ENCODE measurements at regions not wholly inside any gene's neighbourhood (a gene's known extent, or its start where the extent isn't known, plus 50 kb on each side); places are given as distances from the start of the nearest gene placed in this dataset.

GRCh38 chr10:10702211-10702610, 315.5 kb upstream of the CELF2 start:
- no peak for TF ChIP-seq SMC3 (IDR thresholded peaks at IDR 0.05; ENCODE audit: borderline replicate concordance, low read length)
- TF ChIP-seq TAF1 (IDR thresholded peaks at IDR 0.05; ENCODE audit: borderline replicate concordance, low read depth, low read length): no peak
- TF ChIP-seq E2F4 (IDR thresholded peaks at IDR 0.05; ENCODE audit: low read depth, low read length): no peak
- TF ChIP-seq, protein P1, sequence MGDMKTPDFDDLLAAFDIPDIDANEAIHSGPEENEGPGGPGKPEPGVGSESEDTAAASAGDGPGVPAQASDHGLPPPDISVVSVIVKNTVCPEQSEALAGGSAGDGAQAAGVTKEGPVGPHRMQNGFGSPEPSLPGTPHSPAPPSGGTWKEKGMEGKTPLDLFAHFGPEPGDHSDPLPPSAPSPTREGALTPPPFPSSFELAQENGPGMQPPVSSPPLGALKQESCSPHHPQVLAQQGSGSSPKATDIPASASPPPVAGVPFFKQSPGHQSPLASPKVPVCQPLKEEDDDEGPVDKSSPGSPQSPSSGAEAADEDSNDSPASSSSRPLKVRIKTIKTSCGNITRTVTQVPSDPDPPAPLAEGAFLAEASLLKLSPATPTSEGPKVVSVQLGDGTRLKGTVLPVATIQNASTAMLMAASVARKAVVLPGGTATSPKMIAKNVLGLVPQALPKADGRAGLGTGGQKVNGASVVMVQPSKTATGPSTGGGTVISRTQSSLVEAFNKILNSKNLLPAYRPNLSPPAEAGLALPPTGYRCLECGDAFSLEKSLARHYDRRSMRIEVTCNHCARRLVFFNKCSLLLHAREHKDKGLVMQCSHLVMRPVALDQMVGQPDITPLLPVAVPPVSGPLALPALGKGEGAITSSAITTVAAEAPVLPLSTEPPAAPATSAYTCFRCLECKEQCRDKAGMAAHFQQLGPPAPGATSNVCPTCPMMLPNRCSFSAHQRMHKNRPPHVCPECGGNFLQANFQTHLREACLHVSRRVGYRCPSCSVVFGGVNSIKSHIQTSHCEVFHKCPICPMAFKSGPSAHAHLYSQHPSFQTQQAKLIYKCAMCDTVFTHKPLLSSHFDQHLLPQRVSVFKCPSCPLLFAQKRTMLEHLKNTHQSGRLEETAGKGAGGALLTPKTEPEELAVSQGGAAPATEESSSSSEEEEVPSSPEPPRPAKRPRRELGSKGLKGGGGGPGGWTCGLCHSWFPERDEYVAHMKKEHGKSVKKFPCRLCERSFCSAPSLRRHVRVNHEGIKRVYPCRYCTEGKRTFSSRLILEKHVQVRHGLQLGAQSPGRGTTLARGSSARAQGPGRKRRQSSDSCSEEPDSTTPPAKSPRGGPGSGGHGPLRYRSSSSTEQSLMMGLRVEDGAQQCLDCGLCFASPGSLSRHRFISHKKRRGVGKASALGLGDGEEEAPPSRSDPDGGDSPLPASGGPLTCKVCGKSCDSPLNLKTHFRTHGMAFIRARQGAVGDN (IDR thresholded peaks at IDR 0.05): no peak
- no peak for TF ChIP-seq PKNOX1 (IDR thresholded peaks at IDR 0.05)
- TF ChIP-seq, protein P2, sequence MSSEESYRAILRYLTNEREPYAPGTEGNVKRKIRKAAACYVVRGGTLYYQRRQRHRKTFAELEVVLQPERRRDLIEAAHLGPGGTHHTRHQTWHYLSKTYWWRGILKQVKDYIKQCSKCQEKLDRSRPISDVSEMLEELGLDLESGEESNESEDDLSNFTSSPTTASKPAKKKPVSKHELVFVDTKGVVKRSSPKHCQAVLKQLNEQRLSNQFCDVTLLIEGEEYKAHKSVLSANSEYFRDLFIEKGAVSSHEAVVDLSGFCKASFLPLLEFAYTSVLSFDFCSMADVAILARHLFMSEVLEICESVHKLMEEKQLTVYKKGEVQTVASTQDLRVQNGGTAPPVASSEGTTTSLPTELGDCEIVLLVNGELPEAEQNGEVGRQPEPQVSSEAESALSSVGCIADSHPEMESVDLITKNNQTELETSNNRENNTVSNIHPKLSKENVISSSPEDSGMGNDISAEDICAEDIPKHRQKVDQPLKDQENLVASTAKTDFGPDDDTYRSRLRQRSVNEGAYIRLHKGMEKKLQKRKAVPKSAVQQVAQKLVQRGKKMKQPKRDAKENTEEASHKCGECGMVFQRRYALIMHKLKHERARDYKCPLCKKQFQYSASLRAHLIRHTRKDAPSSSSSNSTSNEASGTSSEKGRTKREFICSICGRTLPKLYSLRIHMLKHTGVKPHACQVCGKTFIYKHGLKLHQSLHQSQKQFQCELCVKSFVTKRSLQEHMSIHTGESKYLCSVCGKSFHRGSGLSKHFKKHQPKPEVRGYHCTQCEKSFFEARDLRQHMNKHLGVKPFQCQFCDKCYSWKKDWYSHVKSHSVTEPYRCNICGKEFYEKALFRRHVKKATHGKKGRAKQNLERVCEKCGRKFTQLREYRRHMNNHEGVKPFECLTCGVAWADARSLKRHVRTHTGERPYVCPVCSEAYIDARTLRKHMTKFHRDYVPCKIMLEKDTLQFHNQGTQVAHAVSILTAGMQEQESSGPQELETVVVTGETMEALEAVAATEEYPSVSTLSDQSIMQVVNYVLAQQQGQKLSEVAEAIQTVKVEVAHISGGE (CRISPR knock-in tag; IDR thresholded peaks at IDR 0.05): no peak
- no peak for TF ChIP-seq RB1 (IDR thresholded peaks at IDR 0.05; ENCODE audit: borderline replicate concordance)
- TF ChIP-seq, protein P3, sequence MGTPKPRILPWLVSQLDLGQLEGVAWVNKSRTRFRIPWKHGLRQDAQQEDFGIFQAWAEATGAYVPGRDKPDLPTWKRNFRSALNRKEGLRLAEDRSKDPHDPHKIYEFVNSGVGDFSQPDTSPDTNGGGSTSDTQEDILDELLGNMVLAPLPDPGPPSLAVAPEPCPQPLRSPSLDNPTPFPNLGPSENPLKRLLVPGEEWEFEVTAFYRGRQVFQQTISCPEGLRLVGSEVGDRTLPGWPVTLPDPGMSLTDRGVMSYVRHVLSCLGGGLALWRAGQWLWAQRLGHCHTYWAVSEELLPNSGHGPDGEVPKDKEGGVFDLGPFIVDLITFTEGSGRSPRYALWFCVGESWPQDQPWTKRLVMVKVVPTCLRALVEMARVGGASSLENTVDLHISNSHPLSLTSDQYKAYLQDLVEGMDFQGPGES (IDR thresholded peaks at IDR 0.05): no peak
- no peak for TF ChIP-seq RAD21 (IDR thresholded peaks at IDR 0.05; ENCODE audit: insufficient read depth, low read depth, low read length)
- Histone ChIP-seq H3K27me3 (replicated peaks in 1 of 2; ENCODE audit: control insufficient read depth in 2 of 2, insufficient read depth in 2 of 2, low read length in 1 of 2) (no peaks in the 10 kb centered on the region), H4K20me1 (ENCODE audit: control insufficient read depth, insufficient read depth) (no peaks in the 10 kb centered on the region), H3K9ac (ENCODE audit: control insufficient read depth, insufficient read depth, low read length) (no peak overlapping the region), H3K4me2 (ENCODE audit: control insufficient read depth, insufficient read depth) (no peak overlapping the region), H3K4me1 (ENCODE audit: control insufficient read depth, insufficient read depth, low read length) (no peaks in the 10 kb centered on the region), H3K36me3 (ENCODE audit: control insufficient read depth in 2 of 2, insufficient read depth in 2 of 2, low read length in 1 of 2) (no peaks in the 10 kb centered on the region), H3K4me3 (no peak overlapping the region), H2AFZ (ENCODE audit: control insufficient read depth, low read depth, low read length) (no peak overlapping the region), H3K9me3 (replicated peaks; ENCODE audit: control insufficient read depth, insufficient read depth, low read length) (no peaks in the 10 kb centered on the region), H3K27ac (ENCODE audit: control insufficient read depth, insufficient read depth) (no peak overlapping the region), H3K79me2 (ENCODE audit: control insufficient read depth, insufficient read depth, low read length) (no peaks in the 10 kb centered on the region)
- ChIA-PET CTCF (no interaction called here), POLR2A (no interaction called here), SMC1A (ENCODE audit: uncharacterized antibody, unreplicated experiment) (no interaction called here), RAD21 (ENCODE audit: unreplicated experiment) (no interaction called here)
- BruUV-seq (replicated peaks): no TSS peak
- intact Hi-C loops (cut with micrococcal nuclease; ENCODE audit: unreplicated experiment) (no loop called here), in situ Hi-C loops (cut with MboI) (no loop called here)
- DNase-seq (ENCODE audit: low read depth, low spot score) (no peak), FAIRE-seq (no peak), ATAC-seq (no peak)
- 0% methylated on average over 1 of the region's 1 CpG for whole genome bisulfite sequencing (ENCODE audit: insufficient coverage, insufficient replicate concordance, low lambda C conversion rate, missing lambda C conversion rate)
